NCI-H748 treated with DMSO at 0.1 percent for 48 hours (cell line): ENCODE measurements at regions not wholly inside any gene's neighbourhood (a gene's known extent, or its start where the extent isn't known, plus 50 kb on each side); places are given as distances from the start of the nearest gene placed in this dataset.
"Not testable (repeated sequence)": the region's sequence is repeated elsewhere in the genome, so short reads cannot be mapped to it uniquely, and the experiment has no call there.

Experiments
- DNase-seq: peaks from one replicate; lab custom pipeline; 2025; lab: John Stamatoyannopoulos, UW

- no peak for DNase-seq
These were observed 543.2 kb upstream of the API5 start for GRCh38 chr11:42768576-42768975.

GRCh38 chr11:42770444-42771065 is 541.2 kb upstream of the API5 start:
- no peak for DNase-seq

DNA sequence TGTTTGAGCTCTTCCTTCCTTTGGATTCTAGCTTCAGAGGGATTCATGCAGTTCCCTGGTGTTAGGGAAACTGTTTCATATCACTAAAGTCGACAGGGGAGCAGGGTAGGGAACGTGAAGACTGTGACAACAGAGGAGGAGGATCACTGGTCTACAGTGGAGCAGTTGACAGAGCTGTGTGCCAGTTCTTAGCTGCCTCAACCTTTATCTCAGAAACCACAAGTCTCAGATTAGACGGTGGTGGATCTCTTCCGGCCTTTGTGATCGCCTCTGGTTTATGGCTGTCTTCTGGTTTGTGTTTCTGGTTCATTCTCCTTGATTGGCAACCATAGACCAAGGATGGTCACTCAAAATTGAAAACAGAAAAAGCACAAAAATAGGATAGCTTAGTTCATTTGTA is 538.9 kb upstream of the API5 start:
- no peak for DNase-seq

- no peak for DNase-seq
These were observed 538.1 kb upstream of the API5 start for GRCh38 chr11:42773729-42774128.

- no peak for DNase-seq
These were observed 537.2 kb upstream of the API5 start for GRCh38 chr11:42774567-42774966.

DNA sequence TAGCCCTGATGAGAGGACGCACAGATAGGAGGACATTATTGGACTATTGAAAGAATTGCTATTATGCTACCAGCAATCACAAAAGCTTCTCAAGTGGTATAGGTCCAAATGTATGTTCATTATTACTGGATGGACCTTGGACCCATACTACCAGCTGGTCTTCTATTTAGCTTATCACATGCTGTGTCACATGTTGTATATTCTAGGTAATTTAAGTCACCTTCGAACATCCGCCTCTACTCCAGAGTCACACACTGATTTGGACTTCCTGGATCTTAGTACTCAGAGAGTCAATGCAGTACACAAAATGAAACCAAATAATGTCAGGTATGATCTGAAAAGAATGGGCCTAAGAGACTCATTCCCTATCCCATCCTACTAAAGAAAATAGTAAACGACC is 534.0 kb upstream of the API5 start:
- DNase-seq: no peak

- DNase-seq: no peak
These were observed 533.6 kb upstream of the API5 start for GRCh38 chr11:42778193-42778592.

DNA sequence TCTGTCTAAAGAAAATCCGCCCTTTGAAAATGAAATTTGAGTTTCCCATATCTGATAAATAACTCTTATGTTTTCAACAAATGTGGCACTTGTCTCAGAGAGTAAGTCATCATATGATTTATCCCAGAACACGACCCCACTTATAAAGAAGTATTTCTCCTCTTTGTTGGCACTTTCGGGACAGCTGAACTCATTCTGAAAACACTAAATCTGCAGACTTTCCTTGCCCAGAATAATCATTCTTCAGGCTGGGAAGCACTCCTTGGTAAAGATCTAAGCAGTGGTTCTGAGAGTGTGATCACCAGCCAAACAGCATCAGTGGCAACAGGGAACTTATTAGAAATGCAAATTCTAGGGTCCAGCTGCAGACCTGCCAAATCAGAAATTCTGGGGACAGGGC is 532.2 kb upstream of the API5 start:
- no peak for DNase-seq

GRCh38 chr11:42786981-42787380 is 524.8 kb upstream of the API5 start:
- no peak for DNase-seq

DNA sequence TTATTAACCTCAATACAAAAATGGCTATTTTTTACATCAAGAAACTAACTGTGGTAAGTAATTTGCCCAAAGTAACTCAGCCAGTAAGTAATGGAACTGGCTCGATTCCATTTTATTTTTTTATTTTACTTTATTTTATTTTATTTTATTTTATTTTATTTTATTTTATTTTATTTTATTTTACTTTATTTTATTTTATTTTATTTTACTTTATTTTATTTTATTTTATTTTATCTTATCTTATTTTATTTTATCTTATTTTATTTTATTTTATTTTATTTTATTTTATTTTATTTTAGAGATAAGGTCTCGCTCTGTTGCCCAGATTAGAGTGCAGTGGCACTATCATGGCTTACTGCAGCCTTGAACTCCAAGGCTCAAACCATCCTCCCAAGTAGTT is 516.3 kb upstream of the API5 start:
- DNase-seq: not testable (repeated sequence)

DNA sequence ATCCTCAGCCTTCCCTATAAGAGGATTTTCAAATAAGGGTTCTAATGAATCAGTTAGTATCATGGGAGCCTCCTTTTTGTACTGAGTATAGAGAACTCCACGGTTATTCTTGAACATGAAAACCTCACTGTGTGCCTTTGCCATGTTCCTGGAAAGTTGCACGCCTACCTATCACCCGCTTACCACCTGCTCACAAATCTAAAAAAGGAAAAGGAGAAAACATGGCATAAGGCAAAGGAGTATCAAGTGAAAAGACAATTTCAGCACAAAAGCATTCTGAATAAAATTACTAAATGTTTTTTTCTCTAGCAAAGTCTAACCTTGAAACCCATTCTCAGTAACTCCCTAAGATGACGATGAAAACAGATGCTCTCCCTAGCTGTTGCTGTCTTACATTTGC is 511.8 kb upstream of the API5 start:
- DNase-seq: no peak

- no peak for DNase-seq
These were observed 509.4 kb upstream of the API5 start for GRCh38 chr11:42802201-42802899.

DNA sequence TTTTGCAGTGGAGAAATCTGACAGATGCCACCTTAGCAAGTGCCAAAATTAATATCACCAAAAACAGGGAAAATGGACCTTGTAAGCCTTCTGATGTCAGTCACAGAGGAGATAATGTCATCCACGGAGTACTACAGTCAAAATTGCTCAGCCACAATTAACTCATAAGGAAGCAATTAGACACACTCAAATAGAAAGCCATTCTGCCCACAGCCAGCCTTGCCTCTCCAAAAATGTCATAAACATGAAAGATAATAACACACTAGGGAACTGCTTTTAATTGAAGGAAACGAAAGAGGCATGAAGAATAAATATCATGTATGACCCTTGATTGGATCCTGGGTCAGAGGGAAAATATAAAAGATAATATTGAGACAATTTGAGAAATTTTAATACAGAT is 505.6 kb upstream of the API5 start:
- DNase-seq: no peak

GRCh38 chr11:42812361-42812760 is 499.4 kb upstream of the API5 start:
- no peak for DNase-seq

DNA sequence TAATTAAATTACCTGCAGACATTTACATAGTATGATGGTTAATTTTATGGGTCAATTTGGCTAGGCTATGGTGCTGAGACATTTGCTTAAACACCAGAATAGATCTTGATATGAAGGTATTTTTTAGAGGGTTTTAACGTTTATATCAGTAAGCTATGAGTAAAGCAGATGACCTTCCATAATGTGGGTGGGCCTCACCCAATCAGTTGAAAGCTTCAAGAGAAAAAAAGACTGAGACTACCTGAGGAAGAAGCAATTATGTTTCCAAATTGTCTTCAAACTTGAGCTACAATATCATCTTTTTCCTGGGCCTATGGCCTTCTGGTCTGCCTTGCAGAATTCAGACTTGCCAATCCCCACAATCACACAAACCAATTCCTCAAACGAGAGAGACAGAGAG is 498.8 kb upstream of the API5 start:
- no peak for DNase-seq

- no peak for DNase-seq
These were observed 495.3 kb upstream of the API5 start for GRCh38 chr11:42816471-42816870.

DNA sequence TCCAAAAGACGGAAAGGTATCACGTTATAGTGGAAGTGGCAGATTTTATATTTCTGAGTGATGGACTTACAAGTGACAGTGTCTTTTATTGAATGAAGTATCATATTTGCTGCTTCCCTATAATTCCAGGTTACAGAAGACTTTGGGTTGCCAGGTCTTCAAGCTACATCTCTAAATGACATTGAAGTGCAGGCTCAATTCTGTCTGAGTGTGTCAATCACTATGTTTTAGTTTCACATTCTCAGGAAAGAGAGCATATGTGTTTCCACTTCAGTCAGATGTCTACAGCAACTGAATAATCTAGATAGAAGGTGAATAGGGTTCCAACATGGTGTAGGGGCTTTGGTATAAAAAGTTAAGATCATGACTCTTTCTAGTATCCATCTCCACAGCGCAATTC is 492.7 kb upstream of the API5 start:
- no peak for DNase-seq

DNA sequence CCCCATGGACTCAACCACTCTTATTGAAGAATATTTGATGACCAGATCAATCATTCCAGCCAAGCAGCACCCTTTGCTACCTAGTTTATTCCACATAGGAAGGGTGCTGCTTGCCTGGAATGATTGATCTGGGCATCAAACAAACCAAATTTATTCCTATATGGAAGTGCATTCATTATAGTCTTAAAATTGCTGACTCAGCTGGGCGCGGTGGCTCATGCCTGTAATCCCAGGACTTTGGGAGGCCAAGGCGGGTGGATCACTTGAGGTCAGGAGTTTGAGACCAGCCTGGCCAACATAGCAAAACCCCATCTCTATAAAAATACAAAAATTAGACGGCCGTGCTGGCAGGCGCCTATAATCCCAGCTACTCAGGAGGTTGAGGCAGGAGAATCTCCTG is 489.6 kb upstream of the API5 start:
- DNase-seq: not testable (repeated sequence)

GRCh38 chr11:42823546-42823945 is 488.2 kb upstream of the API5 start:
- no peak for DNase-seq

- no peak for DNase-seq
These were observed 487.7 kb upstream of the API5 start for GRCh38 chr11:42824067-42824466.

- DNase-seq: no peak
These were observed 486.2 kb upstream of the API5 start for GRCh38 chr11:42825598-42825997.

DNA sequence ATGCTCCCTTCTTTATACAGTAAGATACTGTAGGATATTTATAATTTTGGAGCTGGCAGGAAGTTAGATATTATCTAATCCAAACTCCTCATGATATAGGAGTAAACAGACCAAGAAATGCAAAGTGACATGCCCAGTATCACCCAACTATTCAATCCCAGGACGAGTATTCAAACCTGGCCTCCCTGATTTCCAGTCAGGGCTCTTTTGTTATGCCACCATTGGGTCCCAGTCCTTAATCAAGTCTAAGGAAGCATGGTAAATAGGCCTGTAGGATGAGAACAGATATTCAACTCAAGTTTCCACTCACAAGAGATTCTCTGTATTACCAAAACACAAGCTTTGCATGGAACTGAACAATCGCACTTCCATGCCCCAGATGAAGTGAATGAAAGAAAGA is 484.0 kb upstream of the API5 start:
- DNase-seq: no peak

DNA sequence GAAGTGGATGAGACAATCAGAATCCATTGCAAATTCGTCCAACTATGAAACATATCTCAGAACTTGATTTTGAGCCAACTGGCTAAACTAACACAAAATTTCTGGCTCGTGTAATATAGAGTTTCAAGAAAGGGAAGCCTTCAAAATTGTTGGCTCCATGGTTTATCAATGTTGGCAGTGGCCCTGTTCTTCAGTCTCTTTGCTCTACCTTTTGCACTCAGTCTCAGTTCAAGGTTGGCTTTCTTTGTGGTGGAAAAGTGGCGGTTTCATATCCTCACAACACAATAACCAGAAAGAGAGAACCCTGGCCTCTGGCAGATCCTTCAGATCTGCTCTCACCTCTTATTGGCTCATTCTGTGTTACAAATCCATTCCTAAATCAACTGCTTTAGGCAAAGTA is 473.8 kb upstream of the API5 start:
- no peak for DNase-seq

DNA sequence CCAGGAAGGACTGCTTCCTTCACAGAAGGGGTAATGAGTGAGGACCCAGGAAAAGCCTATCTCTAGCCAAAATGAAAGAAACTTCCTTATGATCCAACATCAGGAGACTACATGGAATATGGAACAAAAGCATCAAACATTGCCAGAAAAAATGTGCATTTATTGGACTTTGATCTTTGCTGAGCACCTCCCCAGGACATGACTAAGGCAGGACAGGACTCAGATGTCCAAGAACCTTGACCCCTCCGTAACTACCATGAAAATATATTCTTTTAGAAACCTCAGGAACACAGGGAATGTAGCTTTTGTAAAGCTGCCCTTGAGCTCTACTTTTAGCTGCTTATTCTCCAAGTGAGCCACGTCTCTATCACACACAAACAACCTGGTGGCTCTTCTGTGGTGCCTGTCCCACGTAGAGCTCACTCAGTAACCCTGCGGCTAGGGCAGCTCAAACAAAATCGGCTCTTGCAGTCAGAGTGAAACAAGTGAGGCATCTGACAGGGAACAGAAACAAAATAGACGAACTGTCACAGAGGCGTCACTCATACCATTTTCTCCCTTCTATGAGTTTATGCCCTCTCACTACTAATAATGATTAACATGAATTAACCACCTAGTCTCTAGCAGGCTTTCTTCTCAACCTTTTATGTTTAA is 471.5 kb upstream of the API5 start:
- no peak for DNase-seq
